ENCODE measurements at regions not wholly inside any gene's neighbourhood (a gene's known extent, or its start where the extent isn't known, plus 50 kb on each side); places are given as distances from the start of the nearest gene placed in this dataset.

- no peaks in the 10 kb centered on the region for H3K9me3 ChIP-seq (ENCODE audit: control insufficient read depth, low read depth, low read length)
- FAIRE-seq (no peak), DNase-seq (ENCODE audit: low read depth, low spot score) (no peak)
- H3K27me3 ChIP-seq (ENCODE audit: control insufficient read depth, extremely low read depth, insufficient read depth, low read length) = no peaks in the 10 kb centered on the region
- no peaks in the 10 kb centered on the region for H3K9me1 ChIP-seq (ENCODE audit: control insufficient read depth, extremely low read depth, insufficient read depth, low read length)
- no peak overlapping the region for H3K4me2 ChIP-seq (ENCODE audit: control insufficient read depth, extremely low read depth, insufficient read depth, low read depth, low read length)
- no peaks in the 10 kb centered on the region for H4K20me1 ChIP-seq (ENCODE audit: control insufficient read depth, extremely low read depth, insufficient read depth, low read length)
- no peak overlapping the region for H3K9ac ChIP-seq (ENCODE audit: control insufficient read depth, extremely low read depth, insufficient read depth, low read length)
- TF ChIP-seq CTCF (optimal IDR thresholded peaks at IDR 0.05 in 1 of 3, IDR thresholded peaks at IDR 0.05 in 1 of 3, conservative IDR thresholded peaks at IDR 0.05 in 1 of 3; ENCODE audit: extremely low read depth in 1 of 3, insufficient read depth in 2 of 3, low read length in 3 of 3) = no peak
- no peak for TF ChIP-seq EZH2 (IDR thresholded peaks at IDR 0.05; ENCODE audit: low read length)
- H3K79me2 ChIP-seq (ENCODE audit: control insufficient read depth, insufficient read depth, low read length) = no peaks in the 10 kb centered on the region
- H3K4me3 ChIP-seq (ENCODE audit: control insufficient read depth in 2 of 3, extremely low read depth in 1 of 3, insufficient read depth in 2 of 3, low read depth in 1 of 3, low read length in 3 of 3) = no peak overlapping the region
- H2AFZ ChIP-seq (ENCODE audit: control insufficient read depth, low read length) = no peak overlapping the region
- H3K36me3 ChIP-seq (ENCODE audit: control insufficient read depth in 2 of 2, extremely low read depth in 1 of 2, insufficient read depth in 2 of 2, low read length in 2 of 2) = no peaks in the 10 kb centered on the region
- no peaks in the 10 kb centered on the region for H3K4me1 ChIP-seq (ENCODE audit: control insufficient read depth, extremely low read depth, insufficient read depth, low read length)
- dilution Hi-C loops (cut with MboI; ENCODE audit: extremely low pct_ligation_motif_present, low sequenced_read_pairs) = no loop called here
- no peak overlapping the region for H3K27ac ChIP-seq (ENCODE audit: control insufficient read depth, insufficient read depth, low read length)
Observed at GRCh38 chr21:14734191-14734590, 188.1 kb upstream of the SAMSN1 start.

GRCh38 chr21:14725219-14725618, 179.1 kb upstream of the SAMSN1 start:
- no peak for FAIRE-seq
- H3K9ac ChIP-seq (ENCODE audit: control insufficient read depth, extremely low read depth, insufficient read depth, low read length) = no peak overlapping the region
- H3K27ac ChIP-seq (ENCODE audit: control insufficient read depth, insufficient read depth, low read length) = no peak overlapping the region
- H3K79me2 ChIP-seq (ENCODE audit: control insufficient read depth, insufficient read depth, low read length) = no peaks in the 10 kb centered on the region
- H4K20me1 ChIP-seq (ENCODE audit: control insufficient read depth, extremely low read depth, insufficient read depth, low read length) = no peaks in the 10 kb centered on the region
- no peak overlapping the region for H3K4me3 ChIP-seq (ENCODE audit: control insufficient read depth in 2 of 3, extremely low read depth in 1 of 3, insufficient read depth in 2 of 3, low read depth in 1 of 3, low read length in 3 of 3)
- no peak overlapping the region for H3K4me2 ChIP-seq (ENCODE audit: control insufficient read depth, extremely low read depth, insufficient read depth, low read depth, low read length)
- no peaks in the 10 kb centered on the region for H3K9me3 ChIP-seq (ENCODE audit: control insufficient read depth, low read depth, low read length)
- H3K9me1 ChIP-seq (ENCODE audit: control insufficient read depth, extremely low read depth, insufficient read depth, low read length) = no peaks in the 10 kb centered on the region
- no peaks in the 10 kb centered on the region for H3K36me3 ChIP-seq (ENCODE audit: control insufficient read depth in 2 of 2, extremely low read depth in 1 of 2, insufficient read depth in 2 of 2, low read length in 2 of 2)
- H3K27me3 ChIP-seq (ENCODE audit: control insufficient read depth, extremely low read depth, insufficient read depth, low read length) = no peaks in the 10 kb centered on the region
- DNase-seq (ENCODE audit: low read depth, low spot score) = no peak
- TF ChIP-seq CTCF (optimal IDR thresholded peaks at IDR 0.05 in 1 of 3, IDR thresholded peaks at IDR 0.05 in 1 of 3, conservative IDR thresholded peaks at IDR 0.05 in 1 of 3; ENCODE audit: extremely low read depth in 1 of 3, insufficient read depth in 2 of 3, low read length in 3 of 3) (no peak), EZH2 (IDR thresholded peaks at IDR 0.05; ENCODE audit: low read length) (no peak)
- H2AFZ ChIP-seq (ENCODE audit: control insufficient read depth, low read length) = no peak overlapping the region
- H3K4me1 ChIP-seq (ENCODE audit: control insufficient read depth, extremely low read depth, insufficient read depth, low read length) = no peaks in the 10 kb centered on the region
- dilution Hi-C loops (cut with MboI; ENCODE audit: extremely low pct_ligation_motif_present, low sequenced_read_pairs) = no loop called here
